ENCODE measurements at regions not wholly inside any gene's neighbourhood (a gene's known extent, or its start where the extent isn't known, plus 50 kb on each side); places are given as distances from the start of the nearest gene placed in this dataset.

DNA sequence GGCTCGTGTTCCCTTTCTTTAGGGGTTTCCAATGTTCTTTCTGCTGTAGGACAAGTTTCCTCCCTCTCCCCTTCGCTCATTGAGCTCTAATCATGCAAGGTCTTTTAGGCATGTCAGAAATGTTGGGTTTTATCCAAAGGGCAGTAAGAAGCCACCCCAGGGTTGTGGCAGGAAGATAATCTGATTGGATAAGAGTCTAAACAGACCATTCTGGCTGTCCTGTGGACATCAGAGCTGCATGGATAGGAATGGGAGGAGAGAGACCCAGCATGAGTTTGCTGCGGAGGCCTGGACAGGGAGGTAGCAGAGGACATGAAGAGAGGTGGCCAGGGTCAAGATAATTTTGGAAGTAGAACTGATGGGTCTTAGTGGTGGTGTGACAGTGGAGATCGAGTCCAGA, 88.2 kb downstream of the ACKR3 start:
- TF ChIP-seq POLR2A (IDR thresholded peaks at IDR 0.05) (no peak), CTCF (IDR thresholded peaks at IDR 0.05) (no peak)
